ENCODE measurements at regions not wholly inside any gene's neighbourhood (a gene's known extent, or its start where the extent isn't known, plus 50 kb on each side); places are given as distances from the start of the nearest gene placed in this dataset.

GRCh38 chr18:44536619-44537018, 144.1 kb upstream of the SETBP1 start:
- Mint-ChIP-seq H3K9me3 (no peaks in the 10 kb centered on the region), H3K27me3 (ENCODE audit: insufficient read depth) (peaks cover 2% of the 10 kb centered on the region), H3K4me3 (no peak overlapping the region), H3K36me3 (ENCODE audit: low read depth) (no peaks in the 10 kb centered on the region), H3K4me1 (no peaks in the 10 kb centered on the region), H3K27ac (no peak overlapping the region)
- H3K9ac ChIP-seq (ENCODE audit: extremely low read depth, low read length, poor library complexity, severe bottlenecking): no peak overlapping the region
- TF ChIP-seq, protein P1, sequence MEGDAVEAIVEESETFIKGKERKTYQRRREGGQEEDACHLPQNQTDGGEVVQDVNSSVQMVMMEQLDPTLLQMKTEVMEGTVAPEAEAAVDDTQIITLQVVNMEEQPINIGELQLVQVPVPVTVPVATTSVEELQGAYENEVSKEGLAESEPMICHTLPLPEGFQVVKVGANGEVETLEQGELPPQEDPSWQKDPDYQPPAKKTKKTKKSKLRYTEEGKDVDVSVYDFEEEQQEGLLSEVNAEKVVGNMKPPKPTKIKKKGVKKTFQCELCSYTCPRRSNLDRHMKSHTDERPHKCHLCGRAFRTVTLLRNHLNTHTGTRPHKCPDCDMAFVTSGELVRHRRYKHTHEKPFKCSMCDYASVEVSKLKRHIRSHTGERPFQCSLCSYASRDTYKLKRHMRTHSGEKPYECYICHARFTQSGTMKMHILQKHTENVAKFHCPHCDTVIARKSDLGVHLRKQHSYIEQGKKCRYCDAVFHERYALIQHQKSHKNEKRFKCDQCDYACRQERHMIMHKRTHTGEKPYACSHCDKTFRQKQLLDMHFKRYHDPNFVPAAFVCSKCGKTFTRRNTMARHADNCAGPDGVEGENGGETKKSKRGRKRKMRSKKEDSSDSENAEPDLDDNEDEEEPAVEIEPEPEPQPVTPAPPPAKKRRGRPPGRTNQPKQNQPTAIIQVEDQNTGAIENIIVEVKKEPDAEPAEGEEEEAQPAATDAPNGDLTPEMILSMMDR (conservative IDR thresholded peaks at IDR 0.05): no peak
- DNase-seq: no peak
- H3K27ac ChIP-seq (ENCODE audit: low read depth, low read length): no peak overlapping the region
- no peaks in the 10 kb centered on the region for H3K9me3 ChIP-seq (ENCODE audit: control insufficient read depth, low read length)
- H3K4me3 ChIP-seq (ENCODE audit: low read length): no peak overlapping the region
- 86% methylated on average over 1 of the region's 1 CpG; no CpG with 5 or more reads in 1 of the 2 experiments for WGBS, 2 experiments (ENCODE audit: insufficient coverage in 1 of 2, insufficient read length in 1 of 2)
- no peaks in the 10 kb centered on the region for H3K27me3 ChIP-seq (ENCODE audit: control insufficient read depth, insufficient read depth, low read length, poor library complexity, severe bottlenecking)
- no peaks in the 10 kb centered on the region for H3K36me3 ChIP-seq (ENCODE audit: control insufficient read depth, insufficient read depth, low read length)
- no peaks in the 10 kb centered on the region for H3K4me1 ChIP-seq (ENCODE audit: control insufficient read depth, insufficient read depth, low read length)

DNA sequence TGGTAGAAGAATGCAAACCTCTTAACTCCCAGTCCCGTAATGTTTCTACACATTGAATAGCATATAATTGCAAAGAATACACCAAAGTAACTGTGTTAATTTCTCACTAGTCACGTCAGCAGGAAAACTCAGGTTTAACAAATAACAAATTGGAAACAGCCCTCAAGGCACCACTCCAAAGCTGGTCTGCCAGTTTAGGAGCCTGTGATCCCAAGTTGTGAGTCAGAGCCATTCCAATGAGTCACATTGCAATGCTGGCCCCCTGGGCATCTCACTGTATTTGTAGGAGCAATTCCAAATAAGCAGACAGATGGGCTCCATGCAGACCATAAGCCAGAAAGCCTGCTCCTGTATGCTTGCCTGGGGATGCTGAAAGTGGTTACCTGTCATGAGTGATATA, 143.2 kb upstream of the SETBP1 start:
- Histone ChIP-seq H3K36me3 (ENCODE audit: control insufficient read depth, insufficient read depth, low read length) (no peaks in the 10 kb centered on the region), H3K9ac (ENCODE audit: extremely low read depth, low read length, poor library complexity, severe bottlenecking) (no peak overlapping the region), H3K4me3 (ENCODE audit: low read length) (no peak overlapping the region), H3K27ac (ENCODE audit: low read depth, low read length) (no peak overlapping the region), H3K27me3 (ENCODE audit: control insufficient read depth, insufficient read depth, low read length, poor library complexity, severe bottlenecking) (no peaks in the 10 kb centered on the region), H3K4me1 (ENCODE audit: control insufficient read depth, insufficient read depth, low read length) (no peaks in the 10 kb centered on the region), H3K9me3 (ENCODE audit: control insufficient read depth, low read length) (no peaks in the 10 kb centered on the region)
- H3K27ac Mint-ChIP-seq: no peak overlapping the region
- no peak overlapping the region for H3K4me3 Mint-ChIP-seq
- TF ChIP-seq, protein P1 (conservative IDR thresholded peaks at IDR 0.05): no peak
- WGBS, 2 experiments (ENCODE audit: insufficient coverage in 1 of 2, insufficient read length in 1 of 2): 90 to 100% methylated on average over 2 of the region's 2 CpGs
- H3K4me1 Mint-ChIP-seq: no peaks in the 10 kb centered on the region
- peaks cover 2% of the 10 kb centered on the region for H3K27me3 Mint-ChIP-seq (ENCODE audit: insufficient read depth)
- H3K36me3 Mint-ChIP-seq (ENCODE audit: low read depth): no peaks in the 10 kb centered on the region
- DNase-seq: peak; percentile 65
- no peaks in the 10 kb centered on the region for H3K9me3 Mint-ChIP-seq

DNA sequence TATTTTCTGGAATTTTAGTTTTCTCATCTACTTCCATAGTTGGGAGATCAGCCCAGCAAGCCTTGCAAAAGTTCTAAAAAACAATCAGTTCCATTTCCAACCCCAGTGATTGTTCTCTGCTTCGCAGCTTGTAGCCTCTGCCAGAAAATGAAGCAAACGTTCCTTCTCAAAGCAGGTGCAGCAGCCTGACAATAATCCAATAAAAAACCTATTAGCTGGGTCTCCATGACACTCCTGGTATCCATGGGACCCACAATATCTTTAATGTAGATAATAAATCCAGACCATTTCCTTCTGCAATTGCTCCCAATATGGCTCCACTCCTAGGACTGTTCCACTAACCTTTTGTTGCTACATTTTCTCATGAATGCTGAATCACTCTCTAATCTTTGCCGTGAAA, 140.8 kb upstream of the SETBP1 start:
- WGBS, 2 experiments (ENCODE audit: insufficient coverage in 1 of 2, insufficient read length in 1 of 2): 90 to 100% methylated on average over 1 to 3 of the region's 3 CpGs
- H3K27ac Mint-ChIP-seq: no peak overlapping the region
- Histone ChIP-seq H3K27ac (ENCODE audit: low read depth, low read length) (no peak overlapping the region), H3K9me3 (ENCODE audit: control insufficient read depth, low read length) (no peaks in the 10 kb centered on the region), H3K4me3 (ENCODE audit: low read length) (no peak overlapping the region), H3K27me3 (ENCODE audit: control insufficient read depth, insufficient read depth, low read length, poor library complexity, severe bottlenecking) (no peaks in the 10 kb centered on the region), H3K4me1 (ENCODE audit: control insufficient read depth, insufficient read depth, low read length) (no peaks in the 10 kb centered on the region), H3K36me3 (ENCODE audit: control insufficient read depth, insufficient read depth, low read length) (no peaks in the 10 kb centered on the region), H3K9ac (ENCODE audit: extremely low read depth, low read length, poor library complexity, severe bottlenecking) (no peak overlapping the region)
- DNase-seq: no peak
- H3K4me3 Mint-ChIP-seq: no peak overlapping the region
- no peaks in the 10 kb centered on the region for H3K9me3 Mint-ChIP-seq
- TF ChIP-seq, protein P1 (conservative IDR thresholded peaks at IDR 0.05): no peak
- no peaks in the 10 kb centered on the region for H3K4me1 Mint-ChIP-seq
- H3K27me3 Mint-ChIP-seq (ENCODE audit: insufficient read depth): peaks cover 2% of the 10 kb centered on the region
- H3K36me3 Mint-ChIP-seq (ENCODE audit: low read depth): no peaks in the 10 kb centered on the region

Measured in endodermal cell (in vitro differentiated cells).